B cell (primary cell): ENCODE measurements at regions not wholly inside any gene's neighbourhood (a gene's known extent, or its start where the extent isn't known, plus 50 kb on each side); places are given as distances from the start of the nearest gene placed in this dataset.

ENCODE experiments used
- ATAC-seq: fragments of 200-7000 bp; cut with Tn5 transposase; one replicate; pipeline ENCODE4 v1.10.0; 2021; ENCODE audit warnings: low read depth, mild to moderate bottlenecking, moderate number of reproducible peaks, moderate library complexity
- CTCF ChIA-PET: fragments of 350-600 bp; sonication (Branson Sonifier 250); formaldehyde crosslinking; loops from one replicate; lab custom pipeline; 2021; ENCODE audit warnings: antibody characterized with exemption, inconsistent platforms; lab: Charles Lee
- POLR2A ChIA-PET: fragments of 350-600 bp; sonication (Branson Sonifier 250); formaldehyde crosslinking; loops from one replicate; lab custom pipeline; 2021; ENCODE audit warnings: antibody characterized with exemption; lab: Charles Lee
- DNase-seq: peaks from one replicate; pipeline ENCODE4 v3.0.0; 2013
- H2AFZ ChIP-seq: 2 replicates; pipeline ENCODE4 v1.6.1; 2012; ENCODE audit warnings: mild to moderate bottlenecking, low read depth, low read length; ENCODE audit not compliant: insufficient read depth, poor library complexity, severe bottlenecking
- H3K27ac ChIP-seq, 2 donors: 1 replicate in 1 of 2; 2 replicates in 1 of 2; pipeline ENCODE4 v1.5.1; 2012 to 2013; ENCODE audit warnings: low read length in 2 of 2, mild to moderate bottlenecking in 2 of 2, moderate library complexity in 1 of 2
- H3K27me3 ChIP-seq, 4 experiments: fragments of 200-600 bp in 1 of 4; sonication (generic) in 1 of 4; replicated peaks in 1 of 4; 1 replicate in 2 of 4; 2 replicates in 2 of 4; pipeline versions ENCODE4 v1.6.1 to v1.7.0; 2013 to 2016; ENCODE audit warnings: low read length in 3 of 4, mild to moderate bottlenecking in 2 of 4, mixed read lengths in 1 of 4, moderate library complexity in 1 of 4; ENCODE audit not compliant: insufficient read depth in 4 of 4, control insufficient read depth in 3 of 4; ENCODE audit errors: control extremely low read depth in 1 of 4
- H3K36me3 ChIP-seq, 2 experiments: replicated peaks in 1 of 2; 1 replicate in 1 of 2; 2 replicates in 1 of 2; pipeline versions ENCODE4 v1.6.1 to v1.7.1; 2013; ENCODE audit warnings: low read length in 1 of 2; ENCODE audit not compliant: insufficient read depth in 2 of 2, control insufficient read depth in 1 of 2; ENCODE audit errors: control extremely low read depth in 1 of 2, extremely low read depth in 1 of 2
- H3K4me1 ChIP-seq, 2 donors: fragments of 200-600 bp in 1 of 2; sonication (generic) in 1 of 2; 1 replicate in 1 of 2; 2 replicates in 1 of 2; pipeline versions ENCODE4 v1.5.1 to v1.6.1; 2013 to 2017; ENCODE audit warnings: low read length in 2 of 2; ENCODE audit not compliant: control insufficient read depth in 2 of 2, insufficient read depth in 2 of 2
- H3K4me2 ChIP-seq: replicated peaks from 2 replicates; pipeline ENCODE3; 2012; ENCODE audit warnings: mild to moderate bottlenecking, low read depth, low read length; ENCODE audit not compliant: poor library complexity, severe bottlenecking
- H3K4me3 ChIP-seq, 5 experiments: fragments of 200-600 bp in 1 of 5; sonication (generic) in 1 of 5; 1 replicate in 3 of 5; 2 replicates in 2 of 5; pipeline versions ENCODE4 v1.5.1 to v1.7.0; 2011 to 2016; ENCODE audit warnings: low read length in 4 of 5, mild to moderate bottlenecking in 4 of 5, low read depth in 2 of 5, control low read depth in 1 of 5, moderate library complexity in 1 of 5; ENCODE audit not compliant: insufficient read depth in 1 of 5; ENCODE audit errors: control extremely low read depth in 1 of 5, extremely low read depth in 1 of 5
- H3K79me2 ChIP-seq: fragments of 200-600 bp; sonication (generic); one replicate; pipeline ENCODE4 v1.6.0; 2016; ENCODE audit warnings: low read length; ENCODE audit not compliant: control insufficient read depth, insufficient read depth
- H3K9ac ChIP-seq: fragments of 200-600 bp; sonication (generic); 2 replicates; pipeline ENCODE4 v1.6.1; 2017; ENCODE audit warnings: mild to moderate bottlenecking, low read length, moderate library complexity
- H3K9me3 ChIP-seq, 3 donors: one replicate each; pipeline versions ENCODE4 v1.6.1 to v1.7.1; 2013; ENCODE audit warnings: low read length in 2 of 3; ENCODE audit not compliant: control insufficient read depth in 2 of 3, insufficient read depth in 1 of 3; ENCODE audit errors: control extremely low read depth in 1 of 3
- H4K20me1 ChIP-seq: 2 replicates; pipeline ENCODE4 v1.6.0; 2012; ENCODE audit warnings: mild to moderate bottlenecking, low read length; ENCODE audit not compliant: insufficient read depth, control insufficient read depth, poor library complexity, severe bottlenecking
- H3K27ac Mint-ChIP-seq: one replicate; pipeline ENCODE4 v1.8.0; 2021; ENCODE audit warnings: mixed read lengths
- H3K27me3 Mint-ChIP-seq: one replicate; pipeline ENCODE4 v1.8.0; 2021; ENCODE audit warnings: mixed read lengths
- H3K4me1 Mint-ChIP-seq: one replicate; pipeline ENCODE4 v1.8.0; 2021; ENCODE audit warnings: mixed read lengths
- H3K4me3 Mint-ChIP-seq: one replicate; pipeline ENCODE4 v1.8.0; 2021; ENCODE audit warnings: mixed read lengths
- H3K9me3 Mint-ChIP-seq: one replicate; pipeline ENCODE4 v1.8.0; 2022; ENCODE audit warnings: mixed read lengths; ENCODE audit not compliant: insufficient read depth
- CTCF ChIP-seq: fragments of 200-600 bp; IDR thresholded peaks from one replicate; pipeline ENCODE4 v1.8.0; 2022; ENCODE audit warnings: antibody characterized with exemption, mild to moderate bottlenecking
- EZH2 ChIP-seq: IDR thresholded peaks from 2 replicates; pipeline ENCODE4 v1.6.1; 2012; ENCODE audit warnings: borderline replicate concordance, low read depth, mild to moderate bottlenecking, moderate library complexity, low read length; ENCODE audit not compliant: insufficient read depth, poor library complexity, severe bottlenecking
- WGBS: methylation state at CpG from one replicate; pipeline ENCODE4 v1.1.5; 2013; ENCODE audit warnings: missing lambda C conversion rate; ENCODE audit not compliant: insufficient coverage; 5-methylcytosine and 5-hydroxymethylcytosine counted together
- intact Hi-C: fragments of 100-400 bp; cut with micrococcal nuclease; formaldehyde crosslinking; loops from one replicate; pipeline ENCODE4 v1.10.0; 2022

- H3K4me2 ChIP-seq, result no peak overlapping the region
Observed at GRCh38 chr14:37797675-37798074, 202.2 kb downstream of the TTC6 start.

GRCh38 chr14:37807722-37808121 is 212.3 kb downstream of the TTC6 start:
- ChIA-PET CTCF (no interaction called here), POLR2A (no interaction called here)
- Histone ChIP-seq H3K4me1 (no peaks in the 10 kb centered on the region), H2AFZ (no peak overlapping the region), H3K27ac (no peak overlapping the region), H4K20me1 (no peaks in the 10 kb centered on the region), H3K9ac (no peak overlapping the region), H3K4me3 (no peak overlapping the region), H3K9me3 (no peaks in the 10 kb centered on the region), H3K36me3 (no peaks in the 10 kb centered on the region), H3K27me3 (no peaks in the 10 kb centered on the region), H3K4me2 (no peak overlapping the region), H3K79me2 (no peaks in the 10 kb centered on the region)
- no peak for DNase-seq
- intact Hi-C loops, result no loop called here
- no peak for ATAC-seq
- Mint-ChIP-seq H3K4me3 (no peak overlapping the region), H3K9me3 (no peaks in the 10 kb centered on the region), H3K27me3 (no peaks in the 10 kb centered on the region), H3K4me1 (no peaks in the 10 kb centered on the region), H3K27ac (no peak overlapping the region)
- TF ChIP-seq CTCF (no peak), EZH2 (no peak)

More at GRCh38 chr14:37797675-37798074, 202.2 kb downstream of the TTC6 start:
- no peak overlapping the region for H2AFZ ChIP-seq
- H3K4me1 ChIP-seq, result no peaks in the 10 kb centered on the region
- no peak for DNase-seq
- Mint-ChIP-seq H3K4me3 (no peak overlapping the region), H3K27me3 (no peaks in the 10 kb centered on the region), H3K27ac (no peak overlapping the region), H3K9me3 (no peaks in the 10 kb centered on the region), H3K4me1 (no peaks in the 10 kb centered on the region)
- no peaks in the 10 kb centered on the region for H3K27me3 ChIP-seq
- no peaks in the 10 kb centered on the region for H3K36me3 ChIP-seq
- H4K20me1 ChIP-seq, result no peaks in the 10 kb centered on the region
- ATAC-seq, result no peak
- WGBS, result no CpG with 5 or more reads among the region's 1 CpG
- CTCF ChIA-PET, result no interaction called here
- no peak overlapping the region for H3K27ac ChIP-seq
- TF ChIP-seq EZH2 (no peak), CTCF (no peak)
- H3K79me2 ChIP-seq, result no peaks in the 10 kb centered on the region
- no peak overlapping the region for H3K4me3 ChIP-seq
- H3K9me3 ChIP-seq, result no peaks in the 10 kb centered on the region
- POLR2A ChIA-PET, result no interaction called here
- H3K9ac ChIP-seq, result no peak overlapping the region
- intact Hi-C loops, result no loop called here
